ENCODE measurements at regions not wholly inside any gene's neighbourhood (a gene's known extent, or its start where the extent isn't known, plus 50 kb on each side); places are given as distances from the start of the nearest gene placed in this dataset.

DNA sequence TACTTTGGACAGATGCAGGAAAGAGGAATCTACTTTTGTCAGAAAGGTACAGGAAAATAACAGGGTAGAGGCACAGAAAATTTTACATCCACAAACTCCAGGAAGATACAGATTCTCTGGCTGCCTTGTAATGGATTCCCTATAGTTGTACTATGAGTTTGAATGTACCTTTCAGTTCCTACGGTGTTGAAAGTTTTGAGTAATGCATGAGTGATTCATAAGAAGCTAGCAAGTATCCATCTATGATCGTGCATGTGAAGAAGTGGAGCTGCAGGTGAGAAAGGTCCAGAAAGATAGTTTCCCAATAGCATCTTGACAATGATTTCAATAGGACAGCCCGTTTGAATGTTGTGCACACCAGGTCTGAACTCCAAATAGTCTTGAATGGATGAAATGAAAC lies 786.5 kb upstream of the ROBO1 start:
- TF ChIP-seq POLR2AphosphoS5 (IDR thresholded peaks at IDR 0.05; ENCODE audit: low read depth, low read length) (no peak), TAF1 (IDR thresholded peaks at IDR 0.05; ENCODE audit: borderline replicate concordance, low read depth, low read length) (no peak), POLR2A (IDR thresholded peaks at IDR 0.05; ENCODE audit: low read depth, low read length) (no peak)
